ENCODE measurements at regions not wholly inside any gene's neighbourhood (a gene's known extent, or its start where the extent isn't known, plus 50 kb on each side); places are given as distances from the start of the nearest gene placed in this dataset.
"Not testable (repeated sequence)": the region's sequence is repeated elsewhere in the genome, so short reads cannot be mapped to it uniquely, and the experiment has no call there.

DNA sequence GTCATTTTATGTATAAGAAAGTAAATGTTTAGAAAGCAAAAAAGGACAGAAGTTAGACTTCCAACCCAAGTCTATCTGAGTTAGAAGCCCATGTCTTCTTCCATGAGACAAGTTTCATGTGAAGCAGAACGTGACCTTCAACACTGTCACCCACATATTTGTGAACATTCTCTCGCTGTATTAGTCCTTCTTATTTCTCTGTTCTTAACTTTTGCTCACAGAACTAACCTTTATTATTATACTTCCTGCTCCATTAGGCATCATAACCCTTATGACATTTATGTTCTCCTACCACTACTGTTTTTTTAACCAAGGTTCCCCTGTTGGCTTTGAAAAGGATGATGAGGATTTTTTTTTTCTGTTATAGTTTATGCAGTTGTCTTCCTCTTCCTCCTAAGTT lies 238.8 kb downstream of the ZNF608 start:
- POLR2A ChIA-PET (ENCODE audit: low non-redundant PET), result no interaction called here

DNA sequence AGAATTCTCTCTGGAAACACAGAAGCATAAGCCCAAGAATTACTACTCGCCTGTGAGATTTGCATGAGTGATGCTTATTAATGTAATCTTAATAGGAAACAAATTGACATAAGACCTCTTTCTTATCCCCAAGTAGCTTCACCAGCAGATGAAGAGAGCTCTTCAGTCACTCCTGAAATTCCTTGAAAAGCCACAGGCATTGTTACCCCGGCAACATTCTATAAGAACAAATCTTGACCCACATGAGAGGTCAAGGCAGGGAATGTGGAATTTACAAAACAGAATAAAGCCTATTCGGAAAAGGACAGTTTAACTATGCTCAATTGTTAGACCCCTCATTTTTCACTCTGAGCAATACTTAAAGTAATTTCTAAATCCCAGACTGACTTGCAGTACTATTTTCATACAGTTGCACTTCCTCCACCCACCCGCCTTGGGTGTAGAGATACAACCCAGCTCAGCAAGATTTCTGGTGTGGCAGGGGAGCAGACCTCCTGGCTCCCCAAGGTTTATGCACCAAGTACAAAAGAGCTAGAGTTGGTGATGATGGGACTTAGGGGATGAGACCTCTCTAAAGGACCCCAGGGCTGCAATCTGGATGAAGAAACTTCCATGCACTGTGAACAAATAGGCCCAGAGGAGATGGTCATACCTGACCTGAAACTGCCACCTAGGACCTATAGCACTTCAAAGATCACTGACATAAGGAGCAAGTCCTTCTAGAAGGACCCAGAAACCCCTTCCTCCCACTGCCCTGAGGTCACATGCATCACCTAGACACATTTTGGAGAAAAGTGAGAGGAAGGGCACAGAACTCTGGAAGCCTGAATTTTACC lies 242.1 kb downstream of the ZNF608 start:
- no peak for DNase-seq (ENCODE audit: low spot score)
- no peak for TF ChIP-seq EZH2 (IDR thresholded peaks at IDR 0.05; ENCODE audit: borderline replicate concordance, low read depth, low read length, poor library complexity, severe bottlenecking)
- TF ChIP-seq, protein P1, sequence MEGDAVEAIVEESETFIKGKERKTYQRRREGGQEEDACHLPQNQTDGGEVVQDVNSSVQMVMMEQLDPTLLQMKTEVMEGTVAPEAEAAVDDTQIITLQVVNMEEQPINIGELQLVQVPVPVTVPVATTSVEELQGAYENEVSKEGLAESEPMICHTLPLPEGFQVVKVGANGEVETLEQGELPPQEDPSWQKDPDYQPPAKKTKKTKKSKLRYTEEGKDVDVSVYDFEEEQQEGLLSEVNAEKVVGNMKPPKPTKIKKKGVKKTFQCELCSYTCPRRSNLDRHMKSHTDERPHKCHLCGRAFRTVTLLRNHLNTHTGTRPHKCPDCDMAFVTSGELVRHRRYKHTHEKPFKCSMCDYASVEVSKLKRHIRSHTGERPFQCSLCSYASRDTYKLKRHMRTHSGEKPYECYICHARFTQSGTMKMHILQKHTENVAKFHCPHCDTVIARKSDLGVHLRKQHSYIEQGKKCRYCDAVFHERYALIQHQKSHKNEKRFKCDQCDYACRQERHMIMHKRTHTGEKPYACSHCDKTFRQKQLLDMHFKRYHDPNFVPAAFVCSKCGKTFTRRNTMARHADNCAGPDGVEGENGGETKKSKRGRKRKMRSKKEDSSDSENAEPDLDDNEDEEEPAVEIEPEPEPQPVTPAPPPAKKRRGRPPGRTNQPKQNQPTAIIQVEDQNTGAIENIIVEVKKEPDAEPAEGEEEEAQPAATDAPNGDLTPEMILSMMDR (conservative IDR thresholded peaks at IDR 0.05; ENCODE audit: low read depth, low read length), result no peak
- CTCF ChIA-PET, result no interaction called here
- Histone ChIP-seq H3K36me3 (ENCODE audit: insufficient read depth, low read length, poor library complexity, severe bottlenecking) (no peaks in the 10 kb centered on the region), H3K27ac (ENCODE audit: low read depth, low read length, poor library complexity, severe bottlenecking) (no peak overlapping the region), H3K4me1 (ENCODE audit: insufficient read depth, low read length, poor library complexity, severe bottlenecking) (no peaks in the 10 kb centered on the region), H3K9me3 (ENCODE audit: low read depth, low read length, poor library complexity, severe bottlenecking) (no peaks in the 10 kb centered on the region), H3K4me3 (ENCODE audit: low read depth, low read length, poor library complexity, severe bottlenecking) (no peak overlapping the region), H3K27me3 (replicated peaks; ENCODE audit: insufficient read depth, low read depth, low read length, poor library complexity) (no peaks in the 10 kb centered on the region)
- POLR2A ChIA-PET (ENCODE audit: low non-redundant PET), result no interaction called here
- no TSS peak for BruUV-seq (replicated peaks)
- intact Hi-C loops (cut with micrococcal nuclease; ENCODE audit: unreplicated experiment), result no loop called here

More for the DNA sequence above, 238.8 kb downstream of the ZNF608 start:
- H3K36me3 ChIP-seq (ENCODE audit: insufficient read depth, low read length, poor library complexity, severe bottlenecking), result no peaks in the 10 kb centered on the region
- H3K27ac ChIP-seq (ENCODE audit: low read depth, low read length, poor library complexity, severe bottlenecking), result no peak overlapping the region
- peaks cover 7% of the 10 kb centered on the region for H3K27me3 ChIP-seq (replicated peaks; ENCODE audit: insufficient read depth, low read depth, low read length, poor library complexity)
- no peaks in the 10 kb centered on the region for H3K9me3 ChIP-seq (ENCODE audit: low read depth, low read length, poor library complexity, severe bottlenecking)
- H3K4me1 ChIP-seq (ENCODE audit: insufficient read depth, low read length, poor library complexity, severe bottlenecking), result no peaks in the 10 kb centered on the region
- no peak for DNase-seq (ENCODE audit: low spot score)
- intact Hi-C loops (cut with micrococcal nuclease; ENCODE audit: unreplicated experiment), result no loop called here
- BruUV-seq (replicated peaks), result no TSS peak
- H3K4me3 ChIP-seq (ENCODE audit: low read depth, low read length, poor library complexity, severe bottlenecking), result no peak overlapping the region
- CTCF ChIA-PET, result no interaction called here
- TF ChIP-seq, protein P1 (conservative IDR thresholded peaks at IDR 0.05; ENCODE audit: low read depth, low read length), result no peak
- TF ChIP-seq EZH2 (IDR thresholded peaks at IDR 0.05; ENCODE audit: borderline replicate concordance, low read depth, low read length, poor library complexity, severe bottlenecking), result no peak

- Histone ChIP-seq H3K4me3 (ENCODE audit: low read depth, low read length, poor library complexity, severe bottlenecking) (no peak overlapping the region), H3K27ac (ENCODE audit: low read depth, low read length, poor library complexity, severe bottlenecking) (no peak overlapping the region), H3K4me1 (ENCODE audit: insufficient read depth, low read length, poor library complexity, severe bottlenecking) (no peaks in the 10 kb centered on the region), H3K36me3 (ENCODE audit: insufficient read depth, low read length, poor library complexity, severe bottlenecking) (no peaks in the 10 kb centered on the region), H3K27me3 (replicated peaks; ENCODE audit: insufficient read depth, low read depth, low read length, poor library complexity) (no peaks in the 10 kb centered on the region), H3K9me3 (ENCODE audit: low read depth, low read length, poor library complexity, severe bottlenecking) (no peaks in the 10 kb centered on the region)
- intact Hi-C loops (cut with micrococcal nuclease; ENCODE audit: unreplicated experiment), result no loop called here
- TF ChIP-seq, protein P1 (conservative IDR thresholded peaks at IDR 0.05; ENCODE audit: low read depth, low read length), result no peak
- TF ChIP-seq EZH2 (IDR thresholded peaks at IDR 0.05; ENCODE audit: borderline replicate concordance, low read depth, low read length, poor library complexity, severe bottlenecking), result no peak
- ChIA-PET CTCF (no interaction called here), POLR2A (ENCODE audit: low non-redundant PET) (no interaction called here)
- no peak for DNase-seq (ENCODE audit: low spot score)
- no TSS peak for BruUV-seq (replicated peaks)
Measured at GRCh38 chr5:124502551-124502950, 243.9 kb downstream of the ZNF608 start.

- CTCF ChIA-PET; H3K27me3 ChIP-seq (replicated peaks; ENCODE audit: insufficient read depth, low read depth, low read length, poor library complexity); BruUV-seq (replicated peaks); H3K4me3 ChIP-seq (ENCODE audit: low read depth, low read length, poor library complexity, severe bottlenecking); H3K36me3 ChIP-seq (ENCODE audit: insufficient read depth, low read length, poor library complexity, severe bottlenecking); H3K4me1 ChIP-seq (ENCODE audit: insufficient read depth, low read length, poor library complexity, severe bottlenecking); POLR2A ChIA-PET (ENCODE audit: low non-redundant PET); DNase-seq (ENCODE audit: low spot score); intact Hi-C loops (cut with micrococcal nuclease; ENCODE audit: unreplicated experiment); H3K9me3 ChIP-seq (ENCODE audit: low read depth, low read length, poor library complexity, severe bottlenecking); H3K27ac ChIP-seq (ENCODE audit: low read depth, low read length, poor library complexity, severe bottlenecking): not testable (repeated sequence)
Measured at GRCh38 chr5:124499818-124500217, 246.6 kb downstream of the ZNF608 start.

DNA sequence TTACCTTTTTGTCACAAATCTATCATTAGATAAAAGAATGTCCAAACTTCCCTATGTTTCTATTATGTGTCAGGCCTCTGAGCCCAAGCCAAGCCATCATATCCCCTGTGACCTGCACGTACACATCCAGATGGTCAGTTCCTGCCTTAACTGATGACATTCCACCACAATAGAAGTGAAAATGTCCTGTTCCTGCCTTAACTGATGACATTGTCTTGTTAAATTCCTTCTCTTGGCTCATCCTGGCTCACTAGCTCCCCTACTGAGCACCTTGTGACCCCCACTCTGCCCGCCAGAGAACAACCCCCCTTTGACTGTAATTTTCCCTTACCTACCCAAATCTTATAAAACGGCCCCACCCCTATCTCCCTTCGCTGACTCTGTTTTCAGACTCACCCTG lies 249.5 kb downstream of the ZNF608 start:
- intact Hi-C loops (cut with micrococcal nuclease; ENCODE audit: unreplicated experiment); DNase-seq (ENCODE audit: low spot score); BruUV-seq (replicated peaks); CTCF ChIA-PET; H3K4me1 ChIP-seq (ENCODE audit: insufficient read depth, low read length, poor library complexity, severe bottlenecking); H3K9me3 ChIP-seq (ENCODE audit: low read depth, low read length, poor library complexity, severe bottlenecking); H3K27ac ChIP-seq (ENCODE audit: low read depth, low read length, poor library complexity, severe bottlenecking); POLR2A ChIA-PET (ENCODE audit: low non-redundant PET); H3K27me3 ChIP-seq (replicated peaks; ENCODE audit: insufficient read depth, low read depth, low read length, poor library complexity); H3K36me3 ChIP-seq (ENCODE audit: insufficient read depth, low read length, poor library complexity, severe bottlenecking); H3K4me3 ChIP-seq (ENCODE audit: low read depth, low read length, poor library complexity, severe bottlenecking): not testable (repeated sequence)
